ENCODE measurements at regions not wholly inside any gene's neighbourhood (a gene's known extent, or its start where the extent isn't known, plus 50 kb on each side); places are given as distances from the start of the nearest gene placed in this dataset.

DNA sequence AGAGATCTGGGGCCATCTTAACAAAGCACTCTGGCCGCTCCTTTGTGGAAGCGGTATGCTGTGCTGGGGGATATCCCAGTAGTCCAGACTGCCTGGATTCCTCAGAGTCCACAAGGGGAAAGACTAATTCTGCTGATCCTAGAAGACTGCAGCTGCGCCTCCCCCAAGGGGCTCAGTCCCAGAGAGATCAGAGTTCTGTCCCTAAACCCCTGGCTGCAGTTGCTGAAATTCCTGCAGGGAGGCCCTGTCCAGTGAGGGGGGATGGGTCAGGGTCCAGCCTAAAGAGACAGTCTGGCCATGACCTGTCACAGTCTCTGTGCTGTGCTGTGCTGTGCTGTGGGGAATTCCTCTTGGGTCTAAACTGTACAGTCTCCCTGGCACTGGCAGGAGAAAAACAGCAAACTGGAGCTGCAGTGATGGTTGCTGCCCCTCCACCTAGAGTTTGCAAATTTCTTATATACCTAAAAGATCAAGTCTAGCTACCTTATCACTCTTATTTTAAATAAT lies 575.1 kb upstream of the UBE2E2 start:
- Histone ChIP-seq H3K4me3 (ENCODE audit: low read depth, low read length) (no peak overlapping the region), H3K4me1 (ENCODE audit: control insufficient read depth, insufficient read depth, low read length) (no peaks in the 10 kb centered on the region), H3K9me3 (ENCODE audit: control insufficient read depth, insufficient read depth, low read depth, low read length) (no peaks in the 10 kb centered on the region), H3K27ac (ENCODE audit: extremely low read depth, low read depth, low read length) (no peak overlapping the region), H3K36me3 (ENCODE audit: control insufficient read depth in 2 of 2, insufficient read depth in 1 of 2, low read length in 2 of 2) (no peaks in the 10 kb centered on the region)
- ChIA-PET POLR2A (no interaction called here), CTCF (no interaction called here)
- no peak for TF ChIP-seq ZBTB21 (tag by site-specific recombination; IDR thresholded peaks at IDR 0.05)
- TF ChIP-seq, protein P1, sequence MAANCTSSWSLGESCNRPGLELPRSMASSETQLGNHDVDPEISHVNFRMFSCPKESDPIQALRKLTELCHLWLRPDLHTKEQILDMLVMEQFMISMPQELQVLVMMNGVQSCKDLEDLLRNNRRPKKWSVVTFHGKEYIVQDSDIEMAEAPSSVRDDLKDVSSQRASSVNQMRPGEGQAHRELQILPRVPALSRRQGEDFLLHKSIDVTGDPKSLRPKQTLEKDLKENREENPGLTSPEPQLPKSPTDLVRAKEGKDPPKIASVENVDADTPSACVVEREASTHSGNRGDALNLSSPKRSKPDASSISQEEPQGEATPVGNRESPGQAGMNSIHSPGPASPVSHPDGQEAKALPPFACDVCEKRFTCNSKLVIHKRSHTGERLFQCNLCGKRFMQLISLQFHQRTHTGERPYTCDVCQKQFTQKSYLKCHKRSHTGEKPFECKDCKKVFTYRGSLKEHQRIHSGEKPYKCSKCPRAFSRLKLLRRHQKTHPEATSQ (tag by site-specific recombination; IDR thresholded peaks at IDR 0.05) = no peak
- no peak for TF ChIP-seq ZNF501 (tag by site-specific recombination; IDR thresholded peaks at IDR 0.05)
- TF ChIP-seq, protein P2, sequence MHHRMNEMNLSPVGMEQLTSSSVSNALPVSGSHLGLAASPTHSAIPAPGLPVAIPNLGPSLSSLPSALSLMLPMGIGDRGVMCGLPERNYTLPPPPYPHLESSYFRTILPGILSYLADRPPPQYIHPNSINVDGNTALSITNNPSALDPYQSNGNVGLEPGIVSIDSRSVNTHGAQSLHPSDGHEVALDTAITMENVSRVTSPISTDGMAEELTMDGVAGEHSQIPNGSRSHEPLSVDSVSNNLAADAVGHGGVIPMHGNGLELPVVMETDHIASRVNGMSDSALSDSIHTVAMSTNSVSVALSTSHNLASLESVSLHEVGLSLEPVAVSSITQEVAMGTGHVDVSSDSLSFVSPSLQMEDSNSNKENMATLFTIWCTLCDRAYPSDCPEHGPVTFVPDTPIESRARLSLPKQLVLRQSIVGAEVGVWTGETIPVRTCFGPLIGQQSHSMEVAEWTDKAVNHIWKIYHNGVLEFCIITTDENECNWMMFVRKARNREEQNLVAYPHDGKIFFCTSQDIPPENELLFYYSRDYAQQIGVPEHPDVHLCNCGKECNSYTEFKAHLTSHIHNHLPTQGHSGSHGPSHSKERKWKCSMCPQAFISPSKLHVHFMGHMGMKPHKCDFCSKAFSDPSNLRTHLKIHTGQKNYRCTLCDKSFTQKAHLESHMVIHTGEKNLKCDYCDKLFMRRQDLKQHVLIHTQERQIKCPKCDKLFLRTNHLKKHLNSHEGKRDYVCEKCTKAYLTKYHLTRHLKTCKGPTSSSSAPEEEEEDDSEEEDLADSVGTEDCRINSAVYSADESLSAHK (tag by site-specific recombination; IDR thresholded peaks at IDR 0.05) = no peak
- no peak for TF ChIP-seq ZNF341 (tag by site-specific recombination; IDR thresholded peaks at IDR 0.05; ENCODE audit: low read depth)
- TF ChIP-seq, protein P3, sequence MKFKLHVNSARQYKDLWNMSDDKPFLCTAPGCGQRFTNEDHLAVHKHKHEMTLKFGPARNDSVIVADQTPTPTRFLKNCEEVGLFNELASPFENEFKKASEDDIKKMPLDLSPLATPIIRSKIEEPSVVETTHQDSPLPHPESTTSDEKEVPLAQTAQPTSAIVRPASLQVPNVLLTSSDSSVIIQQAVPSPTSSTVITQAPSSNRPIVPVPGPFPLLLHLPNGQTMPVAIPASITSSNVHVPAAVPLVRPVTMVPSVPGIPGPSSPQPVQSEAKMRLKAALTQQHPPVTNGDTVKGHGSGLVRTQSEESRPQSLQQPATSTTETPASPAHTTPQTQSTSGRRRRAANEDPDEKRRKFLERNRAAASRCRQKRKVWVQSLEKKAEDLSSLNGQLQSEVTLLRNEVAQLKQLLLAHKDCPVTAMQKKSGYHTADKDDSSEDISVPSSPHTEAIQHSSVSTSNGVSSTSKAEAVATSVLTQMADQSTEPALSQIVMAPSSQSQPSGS (tag by site-specific recombination; IDR thresholded peaks at IDR 0.05; ENCODE audit: low read depth) = no peak
- TF ChIP-seq, protein P4, sequence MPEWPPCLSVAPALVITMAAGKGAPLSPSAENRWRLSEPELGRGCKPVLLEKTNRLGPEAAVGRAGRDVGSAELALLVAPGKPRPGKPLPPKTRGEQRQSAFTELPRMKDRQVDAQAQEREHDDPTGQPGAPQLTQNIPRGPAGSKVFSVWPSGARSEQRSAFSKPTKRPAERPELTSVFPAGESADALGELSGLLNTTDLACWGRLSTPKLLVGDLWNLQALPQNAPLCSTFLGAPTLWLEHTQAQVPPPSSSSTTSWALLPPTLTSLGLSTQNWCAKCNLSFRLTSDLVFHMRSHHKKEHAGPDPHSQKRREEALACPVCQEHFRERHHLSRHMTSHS (tag by site-specific recombination; IDR thresholded peaks at IDR 0.05) = no peak
- TF ChIP-seq ZFP69B (tag by site-specific recombination; IDR thresholded peaks at IDR 0.05) = no peak

DNA sequence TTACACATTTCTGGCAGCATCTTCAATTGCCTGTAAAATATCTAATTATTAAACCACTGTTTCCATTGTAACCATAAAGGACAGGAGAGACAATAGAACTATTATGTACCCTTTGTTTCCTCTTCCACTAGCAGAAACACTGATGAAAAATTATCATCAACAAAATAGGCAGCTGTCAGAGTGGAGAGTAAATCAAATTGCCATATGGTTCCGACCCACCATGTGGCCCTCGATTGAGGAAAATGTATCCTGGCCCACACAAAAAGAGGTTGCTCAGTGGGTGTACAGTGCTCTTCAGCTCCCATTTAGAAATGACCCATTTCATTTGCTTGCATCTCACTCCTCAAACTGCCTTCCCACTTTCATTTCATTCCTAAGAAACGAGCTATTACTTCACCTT lies 570.6 kb upstream of the UBE2E2 start:
- no peak overlapping the region for H3K27ac ChIP-seq (ENCODE audit: extremely low read depth, low read depth, low read length)
- POLR2A ChIA-PET = no interaction called here
- no peak overlapping the region for H3K4me3 ChIP-seq (ENCODE audit: low read depth, low read length)
- H3K4me1 ChIP-seq (ENCODE audit: control insufficient read depth, insufficient read depth, low read length) = no peaks in the 10 kb centered on the region
- H3K9me3 ChIP-seq (ENCODE audit: control insufficient read depth, insufficient read depth, low read depth, low read length) = no peaks in the 10 kb centered on the region
- TF ChIP-seq ZNF626 (tag by site-specific recombination; IDR thresholded peaks at IDR 0.05) (no peak), ZNF221 (tag by site-specific recombination; IDR thresholded peaks at IDR 0.05; ENCODE audit: borderline replicate concordance) (no peak), ZNF830 (tag by site-specific recombination; IDR thresholded peaks at IDR 0.05; ENCODE audit: low read depth) (no peak)
- TF ChIP-seq, protein P5, sequence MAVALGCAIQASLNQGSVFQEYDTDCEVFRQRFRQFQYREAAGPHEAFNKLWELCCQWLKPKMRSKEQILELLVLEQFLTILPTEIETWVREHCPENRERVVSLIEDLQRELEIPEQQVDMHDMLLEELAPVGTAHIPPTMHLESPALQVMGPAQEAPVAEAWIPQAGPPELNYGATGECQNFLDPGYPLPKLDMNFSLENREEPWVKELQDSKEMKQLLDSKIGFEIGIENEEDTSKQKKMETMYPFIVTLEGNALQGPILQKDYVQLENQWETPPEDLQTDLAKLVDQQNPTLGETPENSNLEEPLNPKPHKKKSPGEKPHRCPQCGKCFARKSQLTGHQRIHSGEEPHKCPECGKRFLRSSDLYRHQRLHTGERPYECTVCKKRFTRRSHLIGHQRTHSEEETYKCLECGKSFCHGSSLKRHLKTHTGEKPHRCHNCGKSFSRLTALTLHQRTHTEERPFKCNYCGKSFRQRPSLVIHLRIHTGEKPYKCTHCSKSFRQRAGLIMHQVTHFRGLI (tag by site-specific recombination; IDR thresholded peaks at IDR 0.05) = no peak
- TF ChIP-seq, protein P6, sequence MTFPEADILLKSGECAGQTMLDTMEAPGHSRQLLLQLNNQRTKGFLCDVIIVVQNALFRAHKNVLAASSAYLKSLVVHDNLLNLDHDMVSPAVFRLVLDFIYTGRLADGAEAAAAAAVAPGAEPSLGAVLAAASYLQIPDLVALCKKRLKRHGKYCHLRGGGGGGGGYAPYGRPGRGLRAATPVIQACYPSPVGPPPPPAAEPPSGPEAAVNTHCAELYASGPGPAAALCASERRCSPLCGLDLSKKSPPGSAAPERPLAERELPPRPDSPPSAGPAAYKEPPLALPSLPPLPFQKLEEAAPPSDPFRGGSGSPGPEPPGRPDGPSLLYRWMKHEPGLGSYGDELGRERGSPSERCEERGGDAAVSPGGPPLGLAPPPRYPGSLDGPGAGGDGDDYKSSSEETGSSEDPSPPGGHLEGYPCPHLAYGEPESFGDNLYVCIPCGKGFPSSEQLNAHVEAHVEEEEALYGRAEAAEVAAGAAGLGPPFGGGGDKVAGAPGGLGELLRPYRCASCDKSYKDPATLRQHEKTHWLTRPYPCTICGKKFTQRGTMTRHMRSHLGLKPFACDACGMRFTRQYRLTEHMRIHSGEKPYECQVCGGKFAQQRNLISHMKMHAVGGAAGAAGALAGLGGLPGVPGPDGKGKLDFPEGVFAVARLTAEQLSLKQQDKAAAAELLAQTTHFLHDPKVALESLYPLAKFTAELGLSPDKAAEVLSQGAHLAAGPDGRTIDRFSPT (tag by site-specific recombination; IDR thresholded peaks at IDR 0.05) = no peak
- no peaks in the 10 kb centered on the region for H3K36me3 ChIP-seq (ENCODE audit: control insufficient read depth in 2 of 2, insufficient read depth in 1 of 2, low read length in 2 of 2)
- CTCF ChIA-PET = no interaction called here

All from HEK293 (cell line).